GM21619 (cell line): ENCODE measurements at regions not wholly inside any gene's neighbourhood (a gene's known extent, or its start where the extent isn't known, plus 50 kb on each side); places are given as distances from the start of the nearest gene placed in this dataset.
"Not testable (repeated sequence)": the region's sequence is repeated elsewhere in the genome, so short reads cannot be mapped to it uniquely, and the experiment has no call there.

Experiments used
- ATAC-seq: cut with Tn5 transposase; IDR thresholded peaks from one replicate; pipeline ENCODE4 v1.9.1; 2021; ENCODE audit not compliant: unreplicated experiment

DNA sequence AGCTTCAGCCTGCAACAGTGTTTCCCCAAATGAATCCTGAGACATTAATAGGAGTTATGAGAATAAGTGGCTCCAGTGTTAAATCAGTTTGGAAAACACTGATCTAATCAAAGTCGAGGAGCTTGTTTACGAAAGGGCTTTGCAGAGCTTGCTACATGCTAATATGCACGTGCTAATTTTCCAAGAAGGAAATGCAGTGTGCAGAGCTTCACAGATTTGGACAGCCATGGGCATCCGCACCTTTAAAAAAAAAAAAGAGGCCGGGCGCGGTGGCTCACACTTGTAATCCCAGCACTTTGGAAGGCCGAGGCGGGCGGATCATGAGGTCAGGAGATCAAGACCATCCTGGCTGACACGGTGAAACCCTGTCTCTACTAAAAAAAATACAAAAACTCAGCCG lies 79.7 kb upstream of the LMO2 start:
- not testable (repeated sequence) for ATAC-seq

- ATAC-seq, result no peak
Measured at GRCh38 chr11:33970984-33971466, 79.1 kb upstream of the LMO2 start.

DNA sequence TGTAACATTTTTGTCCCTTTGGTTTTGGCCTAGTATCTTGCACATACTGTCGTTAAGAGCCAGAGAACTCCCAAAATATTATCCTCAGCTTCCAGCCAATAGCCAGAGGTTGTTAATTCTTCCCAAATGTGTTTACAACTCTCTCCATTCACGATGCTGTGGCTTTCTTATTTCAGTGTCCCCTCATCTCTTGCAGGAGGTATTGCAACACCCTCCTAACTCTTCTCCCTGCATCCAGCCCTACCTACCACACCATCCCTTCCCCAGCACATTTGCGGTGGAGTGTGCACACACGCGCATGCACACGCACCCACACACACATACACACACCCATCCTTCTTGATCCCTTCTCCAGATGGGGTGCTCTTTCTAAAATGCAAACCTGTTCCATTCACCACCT lies 75.6 kb upstream of the LMO2 start:
- ATAC-seq, result no peak

DNA sequence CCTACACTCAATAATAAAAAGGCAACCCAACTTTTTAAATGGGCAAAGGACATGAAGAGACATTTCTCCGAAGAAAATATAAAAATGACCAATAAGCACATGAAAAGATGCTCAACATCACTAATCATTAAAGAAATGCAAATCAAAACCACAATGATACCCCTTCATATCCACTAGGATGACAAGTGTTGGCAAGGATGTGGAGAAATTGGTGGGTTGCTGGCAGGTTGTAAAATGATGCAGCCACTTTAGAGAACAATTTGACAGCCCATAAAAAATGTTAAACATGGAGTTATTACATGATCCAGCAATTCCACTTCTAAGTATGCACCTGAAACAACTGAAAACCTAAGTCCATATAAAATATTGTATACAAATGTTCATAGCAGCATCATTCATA lies 73.2 kb upstream of the LMO2 start:
- no peak for ATAC-seq

DNA sequence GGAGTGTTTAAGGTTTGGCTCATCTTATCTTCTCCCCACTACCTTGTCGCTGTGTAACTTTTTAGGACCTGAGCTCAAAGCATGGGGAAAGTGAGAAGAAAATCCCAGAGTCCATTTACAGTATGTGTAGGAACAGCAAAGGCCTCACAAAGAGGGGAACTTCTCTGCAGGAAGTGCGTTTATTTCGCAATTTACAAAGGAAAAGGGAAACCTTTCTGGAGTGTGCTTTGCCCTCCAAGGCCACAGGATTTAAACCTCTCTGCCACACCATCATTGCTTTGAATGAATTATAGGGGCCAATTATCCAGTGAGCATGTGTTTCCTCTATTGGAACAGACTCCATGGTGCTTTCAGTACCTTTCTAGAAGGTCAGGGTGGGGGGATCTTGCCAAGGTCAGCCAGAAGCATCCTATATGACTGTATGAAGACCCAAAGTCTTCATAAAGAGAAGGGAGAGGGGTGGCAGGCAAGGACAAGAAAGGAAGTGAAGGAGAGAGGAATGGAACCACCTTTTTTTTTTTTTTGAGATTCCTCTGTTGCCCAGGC lies 68.1 kb upstream of the LMO2 start:
- no peak for ATAC-seq

DNA sequence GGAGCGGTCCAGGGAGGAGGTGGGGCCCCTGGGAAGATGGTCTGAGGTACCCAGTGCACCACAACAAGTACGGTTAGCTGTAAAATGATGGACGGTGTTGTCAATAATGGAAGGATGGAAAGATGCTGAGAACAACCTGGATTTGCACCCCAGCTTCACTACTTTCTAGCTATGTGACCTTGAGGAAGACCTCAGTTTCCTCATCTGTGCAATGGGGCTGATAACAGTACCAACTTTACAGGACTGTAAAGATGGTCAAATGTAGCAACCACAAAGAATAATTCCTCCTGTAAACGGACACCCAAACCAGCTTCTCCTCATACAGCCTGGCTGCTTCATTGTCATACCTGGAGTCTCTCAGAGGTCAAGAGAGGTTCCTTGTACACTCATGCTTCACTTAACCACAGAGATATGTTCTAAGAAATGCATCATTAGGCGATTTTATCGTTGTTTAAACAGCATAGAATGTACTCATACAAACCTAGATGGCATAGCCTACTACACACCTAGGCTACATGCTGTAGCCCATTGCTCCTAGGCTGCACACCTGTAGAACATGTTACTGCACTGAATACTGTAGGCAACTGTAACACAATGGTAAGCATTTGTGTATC lies 65.5 kb upstream of the LMO2 start:
- no peak for ATAC-seq

DNA sequence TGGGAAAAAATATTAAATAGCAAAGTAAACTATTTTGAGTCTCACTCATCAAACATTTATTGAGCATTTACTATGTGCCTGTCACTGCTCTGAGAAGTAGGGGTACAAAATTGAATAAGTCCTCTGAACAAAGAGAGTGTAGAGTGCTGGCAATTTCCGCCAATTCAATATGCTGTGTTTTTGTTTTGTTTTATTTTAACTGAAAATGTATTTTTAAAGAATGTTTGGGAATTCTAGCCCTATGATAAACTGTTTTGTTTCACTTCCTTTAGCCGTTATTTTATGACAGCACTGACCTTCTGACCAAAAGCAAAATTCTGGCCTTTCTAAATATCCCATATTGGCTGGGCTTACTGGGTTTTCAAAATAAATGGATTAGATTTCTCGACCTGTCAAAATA lies 64.7 kb upstream of the LMO2 start:
- ATAC-seq, result no peak

DNA sequence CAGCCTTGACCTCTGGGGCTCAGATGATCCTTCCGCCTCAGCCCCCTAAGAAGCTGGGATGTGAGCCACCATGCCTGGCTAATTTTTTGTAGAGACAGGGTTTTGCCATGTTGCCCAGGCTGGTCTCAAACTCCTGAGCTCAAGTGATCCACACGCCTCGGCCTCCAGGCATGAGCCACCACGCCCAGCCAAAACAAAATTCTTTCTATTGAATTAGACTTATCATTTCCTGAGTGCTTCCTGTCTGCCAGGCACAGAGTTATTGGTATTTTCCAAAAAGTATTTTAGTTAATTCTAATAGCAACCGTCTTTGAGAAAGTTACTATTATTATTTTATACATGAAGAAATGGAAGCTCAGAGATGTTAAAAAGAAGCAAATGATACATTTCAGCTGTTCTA lies 61.4 kb upstream of the LMO2 start:
- no peak for ATAC-seq

DNA sequence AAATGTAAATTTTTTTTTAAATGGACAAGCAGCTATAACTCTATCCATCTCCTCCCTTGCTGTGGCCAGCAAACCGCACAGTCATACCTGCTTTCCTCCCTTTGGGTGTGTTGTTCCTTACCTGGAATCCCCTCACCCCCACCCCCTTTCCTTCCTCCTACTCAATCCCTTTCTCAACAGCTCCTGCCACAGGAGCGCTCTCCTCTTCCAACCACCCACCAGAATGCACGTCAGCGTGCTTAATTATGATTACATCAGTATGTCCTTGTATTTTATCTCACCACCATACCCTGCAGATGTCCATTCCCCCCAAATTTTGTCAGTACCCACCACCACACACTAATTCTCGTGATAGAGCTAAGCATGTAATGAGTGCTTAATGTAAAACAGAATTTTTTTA lies 60.9 kb upstream of the LMO2 start:
- no peak for ATAC-seq

DNA sequence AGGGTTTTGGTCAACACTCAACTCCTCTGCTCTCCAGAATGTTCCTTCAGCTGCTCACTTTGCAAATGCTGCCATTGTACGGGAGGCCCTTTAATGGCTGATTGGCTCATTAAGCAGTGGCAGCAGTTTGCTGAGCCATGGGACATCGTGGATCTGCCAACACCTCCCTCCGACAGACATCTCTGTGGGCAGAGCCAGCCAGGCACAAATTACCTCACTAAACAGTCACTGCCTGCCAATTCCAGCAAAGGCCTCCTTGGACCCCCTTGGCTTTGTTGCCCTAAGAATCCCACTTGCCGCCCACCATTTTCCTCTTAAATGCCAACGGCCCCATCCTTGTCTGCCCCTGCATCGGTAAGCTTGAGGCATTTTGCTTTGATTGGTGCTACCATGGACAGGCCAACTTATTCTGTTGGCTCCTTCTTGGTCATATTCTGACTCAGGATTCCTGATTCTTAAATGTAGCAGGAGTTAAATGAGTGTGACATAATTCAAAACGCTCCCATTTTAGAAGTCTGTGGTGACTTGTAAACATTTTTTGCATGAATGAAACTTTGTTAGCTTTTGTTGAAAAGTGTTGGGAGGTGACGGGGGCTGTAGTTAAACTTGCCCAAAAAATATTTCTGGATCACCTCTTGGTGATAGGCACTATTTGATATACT lies 57.5 kb upstream of the LMO2 start:
- ATAC-seq, result no peak

GRCh38 chr11:33948494-33948893 lies 56.6 kb upstream of the LMO2 start:
- ATAC-seq, result no peak

GRCh38 chr11:33947918-33948317 lies 56.0 kb upstream of the LMO2 start:
- not testable (repeated sequence) for ATAC-seq

DNA sequence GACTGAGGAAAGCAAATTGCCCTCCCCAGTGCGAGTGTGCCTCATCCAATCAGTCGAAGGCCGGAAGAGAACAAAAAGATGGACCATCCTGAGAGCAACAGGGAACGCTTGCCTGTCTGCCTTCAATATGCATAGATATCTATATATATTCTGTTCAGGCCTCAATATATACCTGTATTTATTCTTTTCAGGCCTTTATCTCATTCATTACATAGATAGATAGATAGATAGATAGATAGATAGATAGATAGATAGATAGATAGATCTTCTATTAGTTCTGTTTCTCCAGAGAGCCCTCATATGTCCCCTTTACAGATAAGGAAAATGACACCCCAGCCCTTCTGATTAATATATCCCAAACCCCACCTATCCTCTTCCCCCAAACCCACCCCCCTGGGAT lies 55.1 kb upstream of the LMO2 start:
- no peak for ATAC-seq

GRCh38 chr11:33945481-33946268 lies 53.8 kb upstream of the LMO2 start:
- ATAC-seq, result no peak

DNA sequence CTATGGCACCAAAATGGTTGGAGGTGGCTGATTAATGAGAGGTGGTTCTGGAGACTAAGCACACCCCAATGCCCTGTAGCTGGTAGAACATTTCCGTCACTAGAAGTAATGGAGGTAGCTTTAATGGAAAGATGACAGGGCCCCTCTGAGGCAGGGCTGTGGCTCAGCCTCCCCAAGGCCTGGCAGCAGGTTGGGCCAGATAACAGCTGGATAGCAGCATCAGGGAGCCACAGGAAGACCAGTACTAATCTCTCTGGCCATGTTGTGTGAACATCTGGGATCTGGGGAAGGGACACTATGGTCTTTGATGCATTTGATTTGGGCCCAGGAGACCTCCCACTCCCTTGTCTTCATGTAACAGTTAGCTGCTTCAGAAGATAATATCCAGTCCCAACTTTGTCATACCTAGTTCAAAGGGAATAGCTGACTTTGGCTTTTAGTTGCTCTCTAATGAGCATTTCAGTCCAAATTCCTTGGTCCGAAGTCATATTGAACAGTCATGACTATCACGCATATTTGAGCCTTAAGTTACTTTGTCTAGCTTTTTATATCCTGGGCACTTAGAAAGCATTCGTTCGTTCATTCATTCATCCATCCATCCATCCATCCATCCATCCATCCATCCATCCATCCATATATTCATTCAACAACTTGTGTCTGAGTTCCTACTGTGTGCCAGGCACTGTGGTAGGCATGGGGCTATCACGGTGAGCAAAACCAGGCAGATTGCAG lies 53.0 kb upstream of the LMO2 start:
- ATAC-seq, result no peak

- ATAC-seq, result no peak
Measured at GRCh38 chr11:33944345-33944692, 52.4 kb upstream of the LMO2 start.

DNA sequence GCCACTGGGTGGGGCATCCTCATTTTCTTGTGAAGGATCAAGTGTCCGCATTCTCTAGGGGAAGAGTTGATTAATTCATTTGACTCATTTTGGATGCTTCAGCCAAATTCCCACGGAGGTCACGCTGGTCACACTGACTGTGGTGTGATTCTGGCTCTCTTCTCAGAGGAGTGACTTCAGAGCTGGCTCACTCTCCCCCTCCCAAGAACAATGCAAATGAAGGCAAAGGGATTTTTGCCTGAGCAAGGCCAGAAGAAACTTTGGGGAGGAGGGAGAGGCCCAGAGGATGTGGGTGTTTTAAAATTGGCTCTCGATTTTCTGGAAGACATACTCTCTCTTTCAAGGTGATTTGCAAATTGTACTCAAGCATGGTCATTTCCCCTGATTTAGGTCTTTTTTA lies 51.1 kb upstream of the LMO2 start:
- ATAC-seq, result peak; percentile 69

DNA sequence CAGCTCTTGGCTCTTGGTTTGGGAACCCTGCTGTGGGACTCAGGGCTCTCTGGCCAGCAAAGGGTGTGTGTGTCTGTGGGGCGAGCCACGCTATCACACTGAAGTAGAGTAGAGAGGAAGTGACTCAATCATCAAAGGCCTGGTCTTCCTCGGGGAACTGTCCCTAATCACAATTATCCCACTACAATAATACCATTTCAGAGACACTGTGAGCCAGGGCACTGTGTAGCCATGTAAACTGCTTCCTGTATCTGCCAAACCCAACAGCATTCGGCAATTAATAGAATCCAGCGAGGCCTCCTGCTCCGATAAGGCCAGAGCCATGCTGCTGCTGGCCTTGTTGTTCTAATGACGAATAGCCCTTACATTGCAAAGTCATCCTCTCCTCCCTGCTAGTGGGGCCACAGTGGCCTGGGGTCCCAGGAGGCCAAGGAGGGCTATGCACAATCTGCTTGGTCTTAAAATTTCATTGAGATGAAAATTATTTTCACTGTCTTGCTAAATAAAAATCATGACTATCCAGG lies 49.8 kb upstream of the LMO2 start:
- ATAC-seq, result no peak
